H1 (cell line): ENCODE measurements at regions not wholly inside any gene's neighbourhood (a gene's known extent, or its start where the extent isn't known, plus 50 kb on each side); places are given as distances from the start of the nearest gene placed in this dataset.

Source experiments
- SP2 ChIP-seq: IDR thresholded peaks from 2 replicates; pipeline ENCODE4 v1.6.1; 2012; ENCODE audit warnings: mild to moderate bottlenecking, low read length, inconsistent platforms
- SP4 ChIP-seq: IDR thresholded peaks from 2 replicates; pipeline ENCODE4 v1.6.1; 2012; ENCODE audit warnings: low read length, inconsistent platforms
- SRF ChIP-seq: IDR thresholded peaks from 2 replicates; pipeline ENCODE4 v1.6.1; 2011; ENCODE audit warnings: mild to moderate bottlenecking, low read depth, low read length, moderate library complexity

- no peak for TF ChIP-seq SP2
- no peak for TF ChIP-seq SRF
- no peak for TF ChIP-seq SP4
Measured at GRCh38 chr1:209368864-209369598, 214.5 kb upstream of the CAMK1G start (continued).
